A673 (cell line): ENCODE measurements at regions not wholly inside any gene's neighbourhood (a gene's known extent, or its start where the extent isn't known, plus 50 kb on each side); places are given as distances from the start of the nearest gene placed in this dataset.

ENCODE experiments used
- CTCF ChIP-seq: fragments of 300-800, 200-600 bp; sonication (generic); conservative IDR thresholded peaks from 2 replicates; pipeline ENCODE4 v1.5.1; 2017; ENCODE audit warnings: low read depth, mild to moderate bottlenecking, antibody characterized with exemption, low read length, moderate library complexity, mixed read lengths
- EZH2 ChIP-seq: fragments of 200-600 bp; sonication (generic); IDR thresholded peaks from 2 replicates; pipeline ENCODE4 v1.6.1; 2017; ENCODE audit warnings: borderline replicate concordance, low read depth, mild to moderate bottlenecking, mixed read lengths, antibody characterized with exemption, low read length; ENCODE audit not compliant: poor library complexity, severe bottlenecking

DNA sequence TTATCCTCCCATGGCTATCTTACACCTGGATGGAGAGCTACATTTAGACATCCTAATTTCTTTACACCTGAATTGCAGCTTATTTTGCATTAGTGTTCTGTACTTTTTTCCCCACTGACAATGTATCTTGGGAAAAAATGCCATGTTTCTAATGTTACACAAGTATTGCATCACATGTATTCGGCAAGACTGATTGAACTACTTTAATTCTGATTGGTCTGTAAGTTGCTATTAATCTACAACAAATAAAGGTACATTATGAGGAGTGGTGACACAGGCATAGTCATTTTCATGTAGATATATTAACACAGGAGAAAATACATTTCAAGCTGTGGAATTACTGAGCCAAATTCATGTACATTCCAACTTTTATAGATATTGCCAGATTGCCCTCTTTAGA lies 558.0 kb downstream of the TRIML1 start:
- no peak for TF ChIP-seq CTCF
- TF ChIP-seq EZH2: no peak
